H9 (cell line): ENCODE measurements at regions not wholly inside any gene's neighbourhood (a gene's known extent, or its start where the extent isn't known, plus 50 kb on each side); places are given as distances from the start of the nearest gene placed in this dataset.

ENCODE experiments used
- DNase-seq: peaks from one replicate; pipeline ENCODE4 v3.0.0-alpha.2; 2017
- H2AFZ ChIP-seq: one replicate; pipeline ENCODE4 v1.6.1; 2013; ENCODE audit warnings: mild to moderate bottlenecking, low read length, control low read depth, moderate library complexity
- H2AK5ac ChIP-seq: 2 replicates; pipeline ENCODE4 v1.6.1; 2013; ENCODE audit warnings: low read length, control low read depth, mixed read lengths; ENCODE audit not compliant: insufficient read length
- H2BK120ac ChIP-seq: one replicate; pipeline ENCODE4 v1.6.1; 2013; ENCODE audit warnings: low read depth, mild to moderate bottlenecking, low read length, control low read depth, inconsistent platforms; ENCODE audit not compliant: poor library complexity, severe bottlenecking
- H2BK12ac ChIP-seq: 2 replicates; pipeline ENCODE4 v1.6.1; 2013; ENCODE audit warnings: low read length, control low read depth, mixed read lengths, low read depth; ENCODE audit not compliant: insufficient read length
- H2BK15ac ChIP-seq: 2 replicates; pipeline ENCODE4 v1.6.1; 2013; ENCODE audit warnings: low read depth, low read length, control low read depth
- H2BK20ac ChIP-seq: one replicate; pipeline ENCODE4 v1.6.1; 2013; ENCODE audit warnings: low read depth, mild to moderate bottlenecking, low read length, control low read depth, inconsistent platforms; ENCODE audit not compliant: poor library complexity, severe bottlenecking
- H2BK5ac ChIP-seq: 2 replicates; pipeline ENCODE4 v1.6.1; 2013; ENCODE audit warnings: low read length, control low read depth, mixed read lengths; ENCODE audit not compliant: insufficient read length
- H3K14ac ChIP-seq: 2 replicates; pipeline ENCODE4 v1.6.1; 2013; ENCODE audit warnings: low read length, control low read depth; ENCODE audit not compliant: insufficient read depth
- H3K18ac ChIP-seq: 2 replicates; pipeline ENCODE4 v1.6.1; 2013; ENCODE audit warnings: low read depth, mild to moderate bottlenecking, mixed read lengths, low read length, control low read depth; ENCODE audit not compliant: insufficient read length
- H3K23ac ChIP-seq: 2 replicates; pipeline ENCODE4 v1.6.1; 2013; ENCODE audit warnings: low read length, control low read depth, mixed read lengths, low read depth; ENCODE audit not compliant: insufficient read length
- H3K23me2 ChIP-seq: 2 replicates; pipeline ENCODE4 v1.6.1; 2013; ENCODE audit warnings: low read depth, mild to moderate bottlenecking, mixed read lengths, low read length, control low read depth; ENCODE audit not compliant: insufficient read length, poor library complexity, severe bottlenecking
- H3K27ac ChIP-seq: 2 replicates; pipeline ENCODE4 v1.5.1; 2013; ENCODE audit warnings: low read length, control low read depth, mixed read lengths, low read depth; ENCODE audit not compliant: insufficient read length
- H3K27me3 ChIP-seq: 2 replicates; pipeline ENCODE4 v1.6.1; 2013; ENCODE audit warnings: low read length, control low read depth, inconsistent platforms; ENCODE audit not compliant: insufficient read depth
- H3K4ac ChIP-seq: 2 replicates; pipeline ENCODE4 v1.6.1; 2013; ENCODE audit warnings: low read depth, mild to moderate bottlenecking, control low read depth, inconsistent platforms, low read length, moderate library complexity
- H3K4me1 ChIP-seq: 2 replicates; pipeline ENCODE4 v1.6.1; 2013; ENCODE audit warnings: low read length, control low read depth, inconsistent platforms; ENCODE audit not compliant: insufficient read depth
- H3K4me2 ChIP-seq: 2 replicates; pipeline ENCODE4 v1.6.1; 2013; ENCODE audit warnings: low read length, control low read depth, mixed read lengths; ENCODE audit not compliant: insufficient read length, insufficient read depth
- H3K56ac ChIP-seq: 2 replicates; pipeline ENCODE4 v1.6.1; 2013; ENCODE audit warnings: low read depth, mild to moderate bottlenecking, mixed read lengths, low read length, control low read depth; ENCODE audit not compliant: insufficient read length
- H3K79me1 ChIP-seq: 2 replicates; pipeline ENCODE4 v1.6.1; 2013; ENCODE audit warnings: low read depth, mild to moderate bottlenecking, moderate library complexity, low read length, control low read depth, inconsistent platforms; ENCODE audit not compliant: insufficient read depth, poor library complexity, severe bottlenecking
- H3K79me2 ChIP-seq: 2 replicates; pipeline ENCODE4 v1.6.1; 2013; ENCODE audit warnings: low read length, control low read depth, inconsistent platforms; ENCODE audit not compliant: insufficient read depth
- H3K9ac ChIP-seq: 2 replicates; pipeline ENCODE4 v1.6.1; 2013; ENCODE audit warnings: low read length, control low read depth, mixed read lengths; ENCODE audit not compliant: insufficient read length; ENCODE audit errors: extremely low read depth
- H3K9me3 ChIP-seq: one replicate; pipeline ENCODE4 v1.6.1; 2013; ENCODE audit warnings: low read depth, low read length, inconsistent platforms; ENCODE audit not compliant: control insufficient read depth
- H3T11ph ChIP-seq: one replicate; pipeline ENCODE4 v1.6.1; 2013; ENCODE audit warnings: mild to moderate bottlenecking, low read length, control low read depth, inconsistent platforms
- H4K20me1 ChIP-seq: one replicate; pipeline ENCODE4 v1.6.1; 2013; ENCODE audit not compliant: control insufficient read depth, insufficient read length, insufficient read depth
- H4K5ac ChIP-seq: 2 replicates; pipeline ENCODE4 v1.6.1; 2013; ENCODE audit warnings: low read depth, mild to moderate bottlenecking, mixed read lengths, low read length, control low read depth; ENCODE audit not compliant: insufficient read length
- H4K8ac ChIP-seq: replicated peaks from 2 replicates; pipeline ENCODE4 v1.6.1; 2013; ENCODE audit warnings: low read length, control low read depth, mixed read lengths, low read depth; ENCODE audit not compliant: insufficient read length
- H4K91ac ChIP-seq: 2 replicates; pipeline ENCODE4 v1.6.1; 2013; ENCODE audit warnings: low read depth, mild to moderate bottlenecking, moderate library complexity, mixed read lengths, low read length, control low read depth; ENCODE audit not compliant: insufficient read length
- H3K27ac Mint-ChIP-seq, 3 experiments: 2 replicates in 2 of 3; 3 replicates in 1 of 3; pipeline ENCODE4 v1.8.0; 2020 to 2021; ENCODE audit warnings: mixed read lengths in 3 of 3, mild to moderate bottlenecking in 1 of 3, moderate library complexity in 1 of 3
- H3K27me3 Mint-ChIP-seq: 2 replicates; pipeline ENCODE4 v1.8.0; 2021; ENCODE audit warnings: low read depth, mild to moderate bottlenecking, moderate library complexity, mixed read lengths
- H3K36me3 Mint-ChIP-seq, 3 experiments: 2 replicates in 2 of 3; 3 replicates in 1 of 3; pipeline ENCODE4 v1.8.0; 2020 to 2021; ENCODE audit warnings: low read depth in 3 of 3, mixed read lengths in 3 of 3; ENCODE audit not compliant: insufficient read depth in 1 of 3
- H3K4me1 Mint-ChIP-seq, 2 experiments: 2 replicates each; pipeline ENCODE4 v1.8.0; 2020; ENCODE audit warnings: mixed read lengths in 2 of 2
- H3K4me3 Mint-ChIP-seq, 2 experiments: 2 replicates in 1 of 2; 3 replicates in 1 of 2; pipeline ENCODE4 v1.8.0; 2020 to 2021; ENCODE audit warnings: mild to moderate bottlenecking in 2 of 2, mixed read lengths in 2 of 2, moderate library complexity in 1 of 2
- H3K9me3 Mint-ChIP-seq, 2 experiments: 2 replicates in 1 of 2; 3 replicates in 1 of 2; pipeline ENCODE4 v1.8.0; 2020; ENCODE audit warnings: mild to moderate bottlenecking in 2 of 2, mixed read lengths in 2 of 2, moderate library complexity in 1 of 2
- CTCF ChIP-seq: fragments of 200-600 bp; sonication (generic); conservative IDR thresholded peaks from 3 replicates; pipeline ENCODE4 v1.8.0; 2021; ENCODE audit warnings: antibody characterized with exemption, mild to moderate bottlenecking

DNA sequence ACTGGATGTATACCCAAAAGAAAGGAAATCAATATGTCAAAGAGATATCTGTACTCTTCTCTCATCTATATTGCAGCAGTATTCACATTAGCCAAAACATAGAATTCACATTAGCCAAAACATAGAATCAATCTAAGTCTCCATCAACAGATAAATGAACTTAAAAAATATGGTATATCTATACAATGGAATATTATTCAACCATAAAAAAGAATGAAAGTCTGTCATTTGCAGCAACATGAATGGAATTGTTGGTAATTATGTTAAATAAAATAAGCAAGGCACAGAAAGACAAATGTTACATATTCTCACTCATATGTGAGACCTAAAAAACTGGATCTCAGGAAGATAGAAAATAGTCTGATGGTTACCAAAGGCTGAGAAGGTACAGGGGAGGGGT lies 212.1 kb upstream of the ZC3H15 start:
- Histone ChIP-seq H3K9ac (no peak overlapping the region), H2BK12ac (no peak overlapping the region), H2BK120ac (no peak overlapping the region), H3K79me1 (no peaks in the 10 kb centered on the region), H2BK5ac (no peak overlapping the region), H2BK20ac (no peak overlapping the region), H2BK15ac (no peak overlapping the region), H3K4me2 (no peak overlapping the region), H3K18ac (no peak overlapping the region), H4K8ac (no peak overlapping the region), H4K5ac (no peak overlapping the region), H3K56ac (no peak overlapping the region), H3K14ac (no peak overlapping the region), H2AK5ac (no peak overlapping the region), H3K79me2 (no peaks in the 10 kb centered on the region; the same call in 1 of the 2 replicates), H3K27me3 (no peaks in the 10 kb centered on the region), H3K27ac (no peak overlapping the region), H2AFZ (no peak overlapping the region), H4K20me1 (no peaks in the 10 kb centered on the region), H3T11ph (no peak overlapping the region), H4K91ac (no peak overlapping the region), H3K4me1 (no peaks in the 10 kb centered on the region), H3K23me2 (no peaks in the 10 kb centered on the region), H3K23ac (no peak overlapping the region), H3K9me3 (no peaks in the 10 kb centered on the region), H3K4ac (no peak overlapping the region)
- peaks cover 0 to 8% (median 2%) of the 10 kb centered on the region in 3 experiments; a peak in 4 of 7 replicates for H3K36me3 Mint-ChIP-seq
- peaks cover 6 to 7% of the 10 kb centered on the region in 2 experiments for H3K9me3 Mint-ChIP-seq
- no peaks in the 10 kb centered on the region for H3K27me3 Mint-ChIP-seq
- H3K27ac Mint-ChIP-seq, result no peak overlapping the region
- no peak for DNase-seq
- no peak for TF ChIP-seq CTCF
- H3K4me3 Mint-ChIP-seq, result no peak overlapping the region
- peaks cover 8 to 9% of the 10 kb centered on the region in 2 experiments for H3K4me1 Mint-ChIP-seq
